ENCODE measurements at regions not wholly inside any gene's neighbourhood (a gene's known extent, or its start where the extent isn't known, plus 50 kb on each side); places are given as distances from the start of the nearest gene placed in this dataset.

DNA sequence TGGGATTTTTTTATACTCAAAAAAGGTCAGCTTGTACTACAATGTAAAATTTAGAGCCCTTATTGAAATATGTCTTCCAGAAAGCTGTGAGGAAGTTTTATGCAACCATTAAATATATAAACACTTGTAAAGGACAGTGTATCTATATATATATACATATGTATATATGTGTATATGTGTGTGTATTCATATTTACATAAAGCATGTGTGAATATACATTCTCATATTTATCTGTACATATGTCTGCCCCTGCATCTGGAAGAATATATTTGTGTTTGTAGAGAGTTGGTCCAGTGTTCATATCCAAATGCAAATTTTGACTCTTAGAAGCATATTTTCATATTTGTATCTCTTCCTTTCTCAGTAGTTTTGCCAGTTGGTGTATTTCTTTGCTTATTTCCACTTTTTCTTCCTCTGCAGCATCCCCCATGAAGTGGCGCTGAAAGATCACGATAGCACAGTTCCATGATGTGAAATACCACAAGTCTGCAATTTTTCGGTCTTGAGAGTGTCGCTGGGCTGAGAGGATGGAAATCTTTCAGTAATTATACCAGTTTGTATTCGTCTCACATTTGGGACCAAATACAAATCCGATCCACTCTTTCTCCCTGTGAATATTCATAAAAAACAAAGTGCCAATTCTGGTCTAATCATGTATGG, 311.7 kb upstream of the DPH6 start:
- no peak for DNase-seq (ENCODE audit: low spot score)

DNA sequence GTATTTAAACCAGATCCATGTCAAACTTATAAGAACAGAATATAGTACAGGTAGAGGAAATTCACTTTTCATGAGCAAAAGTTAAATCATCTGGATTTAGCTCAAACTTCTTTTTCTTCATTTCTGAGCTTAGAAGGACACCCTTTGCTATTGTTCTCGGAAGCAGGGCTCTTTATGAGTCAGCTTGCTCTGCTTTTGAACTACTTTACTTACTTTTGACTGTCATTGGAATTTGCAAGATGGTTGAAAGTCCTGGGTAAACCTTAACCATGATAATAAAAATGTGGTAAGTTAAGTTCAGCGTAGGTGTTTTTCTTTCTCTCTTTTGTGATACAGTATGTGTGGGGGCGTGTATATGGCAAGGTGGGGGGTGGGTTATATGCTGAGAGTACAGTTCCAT, 312.7 kb upstream of the DPH6 start:
- no peak for DNase-seq (ENCODE audit: low spot score)

DNA sequence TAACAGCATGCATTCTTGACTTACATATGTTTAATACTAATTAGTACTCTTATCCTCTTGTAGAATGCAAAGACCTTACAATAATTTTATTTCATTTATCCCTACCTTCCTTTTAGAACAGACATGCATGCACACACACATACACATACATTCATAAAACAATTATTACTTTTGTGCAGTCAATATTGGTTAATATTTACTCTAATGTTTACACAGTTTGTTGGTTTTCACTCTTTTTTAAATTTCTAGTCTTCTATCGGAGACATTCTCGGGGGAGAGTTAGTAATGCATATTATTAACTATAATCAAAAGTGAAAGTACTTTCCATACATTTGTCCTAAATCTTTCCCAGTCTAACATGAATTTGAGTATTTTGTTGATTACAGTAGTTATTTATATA, 317.7 kb upstream of the DPH6 start:
- DNase-seq (ENCODE audit: low spot score), result no peak

DNA sequence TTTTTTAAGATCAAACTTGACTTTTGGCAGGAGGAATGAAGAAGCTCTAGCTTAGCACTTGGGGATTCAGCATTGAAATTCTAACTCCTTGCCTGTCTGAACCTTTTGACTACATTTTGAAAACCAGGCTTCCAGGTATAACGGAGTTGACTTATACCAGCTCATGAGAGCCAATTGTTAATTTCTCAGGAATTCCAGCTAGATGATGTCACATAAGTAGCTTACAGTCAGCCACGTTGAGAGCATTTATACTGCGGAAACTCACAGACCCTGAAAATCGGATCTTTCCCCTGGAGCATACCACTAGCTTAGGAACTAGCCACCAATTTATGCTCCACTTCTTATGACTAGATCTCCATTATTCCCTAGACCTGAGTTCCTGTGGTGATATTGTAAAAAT, 321.4 kb upstream of the DPH6 start:
- no peak for DNase-seq (ENCODE audit: low spot score)

DNA sequence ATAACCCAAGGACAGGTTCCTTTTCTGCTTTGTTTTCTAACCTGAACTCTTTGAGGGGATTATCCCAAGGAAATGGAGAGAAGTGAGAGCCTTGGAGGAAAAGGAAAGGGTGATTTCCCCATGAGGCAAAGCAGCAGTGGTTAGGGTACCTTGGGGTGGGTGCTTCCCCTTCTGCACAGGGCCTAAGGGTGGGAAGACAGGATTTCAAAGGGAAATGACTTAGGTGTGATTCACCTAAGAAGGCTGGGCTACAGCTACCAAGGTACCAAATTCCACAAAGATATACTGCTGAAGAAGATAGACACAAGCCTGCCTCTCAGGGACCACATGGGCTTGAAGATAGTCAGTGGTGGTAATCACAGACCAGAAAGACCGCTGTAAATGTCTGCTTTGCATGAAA, 325.3 kb upstream of the DPH6 start:
- DNase-seq (ENCODE audit: low spot score), result no peak

DNA sequence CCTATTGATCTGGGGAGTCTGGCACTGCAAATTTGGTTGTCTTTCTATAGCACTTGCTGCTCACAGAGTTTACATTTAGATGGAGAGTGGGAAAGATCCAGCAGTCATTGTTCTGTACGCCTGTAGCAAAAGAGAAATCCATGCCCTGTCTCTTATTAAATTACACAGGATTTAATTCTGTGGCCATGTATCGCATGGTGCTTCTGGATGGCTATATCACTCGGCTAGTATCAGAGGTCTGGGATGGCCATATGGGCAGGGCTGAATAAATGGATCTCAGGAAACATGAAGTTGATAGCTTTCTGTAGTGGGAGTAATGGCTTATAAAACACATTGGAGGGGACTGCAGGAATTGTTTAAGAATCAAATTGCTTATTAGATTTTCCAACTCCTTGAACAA, 325.8 kb upstream of the DPH6 start:
- no peak for DNase-seq (ENCODE audit: low spot score)

DNA sequence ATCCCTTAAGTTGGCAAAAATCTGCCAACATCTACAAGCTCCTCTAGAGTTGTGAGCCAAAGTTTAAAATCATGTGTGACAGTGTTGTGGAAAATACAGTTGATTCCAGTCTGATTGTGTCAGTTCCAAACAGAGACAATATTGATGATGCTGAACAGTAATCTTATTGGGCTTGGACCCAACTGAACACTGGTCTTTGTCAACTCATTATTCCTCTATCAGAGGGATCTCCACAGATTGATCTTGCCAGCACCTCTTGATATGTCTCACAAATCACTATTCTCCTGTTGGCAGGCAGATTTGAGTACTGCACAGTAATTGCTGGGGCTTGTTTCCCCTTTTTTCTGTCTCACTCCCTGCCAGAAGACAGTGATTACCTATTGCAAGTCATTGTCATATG, 326.6 kb upstream of the DPH6 start:
- no peak for DNase-seq (ENCODE audit: low spot score)

DNA sequence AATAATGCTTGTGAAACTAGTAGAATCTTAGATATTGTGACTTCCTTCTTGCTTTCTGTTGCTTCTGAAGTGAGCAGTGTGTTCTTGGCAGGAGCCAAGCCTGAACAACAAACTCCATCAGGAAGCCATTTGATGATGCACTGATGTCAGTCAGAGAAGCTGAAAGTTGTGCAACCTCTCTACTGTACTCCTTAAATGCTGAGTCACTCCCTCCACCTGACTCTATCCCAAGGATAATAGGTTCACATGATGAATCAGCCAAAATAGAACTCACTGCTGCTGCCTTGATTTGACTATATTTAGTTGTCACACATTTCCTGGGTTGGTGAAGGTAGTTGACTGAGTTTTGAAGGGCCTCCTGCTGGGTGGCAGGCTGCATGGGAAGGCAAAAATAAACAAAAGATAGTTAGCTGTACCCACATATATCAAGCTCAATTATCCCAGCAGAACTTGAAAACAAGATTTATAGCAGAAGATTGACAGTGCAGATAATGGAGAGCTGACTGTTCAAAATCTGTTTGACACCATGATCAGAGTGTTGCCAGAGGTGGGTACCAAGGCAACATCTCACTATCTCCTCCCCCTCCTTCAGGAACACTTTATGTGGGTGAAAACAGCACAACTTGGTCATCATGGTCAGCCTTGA, 328.4 kb upstream of the DPH6 start:
- DNase-seq (ENCODE audit: low spot score), result no peak

DNA sequence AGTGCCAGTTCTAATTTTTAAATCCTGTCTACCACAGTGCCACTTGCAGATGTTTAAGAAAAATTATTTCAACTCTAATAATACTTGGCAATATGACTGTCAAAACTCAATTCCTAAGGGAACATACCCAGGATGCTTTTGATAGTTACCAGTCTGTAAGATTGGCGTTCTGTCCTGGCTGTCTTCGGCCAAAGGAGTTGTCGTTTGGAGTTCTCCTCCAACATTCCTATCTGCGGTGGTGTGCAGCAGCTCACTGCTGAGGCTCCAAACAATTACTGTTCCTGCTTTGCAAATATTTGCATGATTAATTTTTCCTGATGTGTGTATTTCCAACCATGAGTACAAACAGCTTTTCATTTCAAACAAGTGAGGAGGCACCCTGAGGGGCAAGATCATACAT, 330.8 kb upstream of the DPH6 start:
- DNase-seq (ENCODE audit: low spot score), result no peak

DNA sequence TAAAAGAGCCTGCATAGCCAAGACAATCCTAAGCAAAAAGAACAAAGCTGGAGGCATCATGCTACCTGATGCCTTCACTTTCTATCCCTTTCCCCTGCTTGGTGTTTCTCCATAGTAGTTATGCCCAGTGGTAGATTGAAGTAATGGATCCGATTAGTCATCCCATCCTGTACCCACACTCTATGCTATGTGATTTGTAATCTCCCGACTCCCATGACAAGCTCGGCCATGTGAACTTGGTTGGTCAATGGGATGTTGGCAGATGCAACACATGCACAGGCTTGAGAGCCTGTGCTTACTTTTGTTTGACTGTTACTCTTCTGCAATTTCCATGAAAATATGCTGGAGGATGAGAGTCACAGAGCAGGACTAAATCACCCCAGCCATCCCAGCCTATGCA, 334.9 kb upstream of the DPH6 start:
- no peak for DNase-seq (ENCODE audit: low spot score)

DNA sequence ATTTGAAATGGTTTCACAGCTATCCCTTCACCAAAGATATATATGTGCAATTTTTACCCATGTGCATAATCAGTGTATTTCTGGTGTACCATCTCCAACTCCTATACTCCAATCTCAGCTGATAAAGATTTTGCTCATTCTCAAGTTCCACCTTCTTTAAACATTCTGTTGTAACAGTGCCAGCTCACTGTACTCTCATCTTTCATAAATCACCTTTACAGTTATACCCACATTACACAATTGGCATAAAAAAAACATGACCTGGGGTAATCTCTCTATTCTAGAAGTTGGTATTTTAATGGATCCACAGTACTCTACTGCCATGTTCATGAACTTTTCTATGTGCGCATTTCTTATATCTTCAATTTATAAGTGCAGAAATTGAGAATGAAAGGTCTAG, 339.9 kb upstream of the DPH6 start:
- DNase-seq (ENCODE audit: low spot score), result no peak

DNA sequence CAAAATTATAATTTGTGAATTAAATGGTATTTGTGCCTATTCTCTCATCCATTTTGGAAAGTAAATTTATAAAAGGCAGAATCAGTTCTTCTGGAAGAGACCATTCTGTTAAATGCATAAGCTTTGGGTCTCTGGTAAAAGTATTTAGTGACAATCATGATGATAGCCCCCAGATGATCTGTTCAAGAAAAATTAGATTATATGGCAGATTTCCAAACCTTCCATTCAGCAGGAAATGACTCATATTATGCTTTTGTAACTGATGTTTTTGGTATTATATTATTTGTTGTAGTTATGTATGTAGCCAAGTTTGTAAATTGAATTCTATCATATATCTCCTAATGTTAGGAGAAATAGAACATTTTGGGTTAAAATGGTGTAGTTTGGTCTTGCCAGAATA, 340.8 kb upstream of the DPH6 start:
- DNase-seq (ENCODE audit: low spot score), result no peak

DNA sequence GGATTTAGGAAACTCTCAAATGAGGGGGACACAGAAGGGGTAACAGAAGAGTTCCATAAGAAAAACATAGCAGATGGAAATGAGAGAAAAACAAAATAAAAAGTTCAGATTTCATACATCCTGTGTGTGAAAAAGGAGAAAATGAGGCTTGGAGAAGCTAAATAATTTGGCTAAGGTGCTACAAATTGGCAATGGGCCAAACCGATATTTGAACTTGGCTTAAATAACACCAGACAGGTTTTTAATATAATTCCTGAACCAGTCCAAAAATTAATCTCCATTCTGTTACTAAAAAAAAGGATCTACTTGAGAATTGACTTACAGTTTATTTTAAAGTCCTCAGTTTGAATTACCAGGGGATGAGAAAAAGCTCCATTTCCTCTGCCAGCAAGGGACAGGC, 342.9 kb upstream of the DPH6 start:
- no peak for DNase-seq (ENCODE audit: low spot score)

DNA sequence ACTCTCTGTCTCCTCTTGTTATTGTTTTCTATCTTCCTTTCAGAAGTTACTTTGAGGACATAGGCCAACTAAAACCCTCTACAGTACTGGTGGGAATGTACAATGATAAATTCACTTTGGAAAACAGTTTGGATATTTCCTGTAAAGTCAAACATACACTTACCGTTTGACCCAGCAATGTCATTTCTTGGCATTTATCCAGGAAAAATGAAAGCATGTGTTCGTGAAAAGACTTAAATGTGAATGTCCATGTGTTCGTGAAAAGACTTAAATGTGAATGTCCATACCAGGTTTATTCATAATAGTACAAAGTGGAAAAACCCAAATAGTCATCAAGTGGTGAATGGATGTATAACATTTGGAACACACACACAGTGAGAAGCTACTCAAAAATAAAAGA, 361.5 kb upstream of the DPH6 start:
- DNase-seq (ENCODE audit: low spot score), result no peak

DNA sequence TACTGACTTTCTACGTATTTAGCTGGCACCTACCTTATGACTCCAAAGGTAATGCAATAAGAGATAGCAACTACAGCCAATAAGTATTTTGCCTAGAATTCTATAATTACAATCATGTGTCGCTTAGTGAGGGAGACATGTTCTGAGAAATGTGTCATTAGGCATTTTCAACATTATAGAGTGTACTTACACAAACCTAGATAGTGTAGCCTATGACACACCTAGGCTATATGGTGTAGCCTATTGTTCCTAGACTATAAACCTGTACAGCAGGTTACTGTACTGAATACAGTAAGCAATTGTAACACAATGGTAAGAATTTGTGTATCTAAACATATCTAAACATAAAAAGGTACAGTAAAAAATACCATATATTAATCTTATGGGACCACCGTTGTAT, 363.4 kb upstream of the DPH6 start:
- no peak for DNase-seq (ENCODE audit: low spot score)

DNA sequence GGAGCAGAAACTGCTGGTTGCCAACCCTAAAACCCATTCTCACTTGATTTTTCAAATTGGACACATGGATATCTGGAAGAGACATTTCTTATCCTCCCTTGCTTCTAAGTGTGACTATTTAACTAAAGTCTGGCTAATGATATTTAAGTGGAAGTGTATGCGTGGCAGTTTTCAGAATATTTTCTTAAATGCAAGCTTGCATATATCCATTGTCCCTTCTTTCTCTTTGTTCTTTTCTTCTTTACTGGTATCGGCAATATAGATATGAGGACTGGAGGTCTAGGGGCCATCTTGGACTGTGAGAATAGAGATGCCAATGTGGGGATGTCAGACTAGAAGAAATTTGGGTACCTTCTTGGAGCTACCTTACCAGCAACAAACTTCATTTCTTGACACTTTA, 364.3 kb upstream of the DPH6 start:
- DNase-seq (ENCODE audit: low spot score), result no peak

DNA sequence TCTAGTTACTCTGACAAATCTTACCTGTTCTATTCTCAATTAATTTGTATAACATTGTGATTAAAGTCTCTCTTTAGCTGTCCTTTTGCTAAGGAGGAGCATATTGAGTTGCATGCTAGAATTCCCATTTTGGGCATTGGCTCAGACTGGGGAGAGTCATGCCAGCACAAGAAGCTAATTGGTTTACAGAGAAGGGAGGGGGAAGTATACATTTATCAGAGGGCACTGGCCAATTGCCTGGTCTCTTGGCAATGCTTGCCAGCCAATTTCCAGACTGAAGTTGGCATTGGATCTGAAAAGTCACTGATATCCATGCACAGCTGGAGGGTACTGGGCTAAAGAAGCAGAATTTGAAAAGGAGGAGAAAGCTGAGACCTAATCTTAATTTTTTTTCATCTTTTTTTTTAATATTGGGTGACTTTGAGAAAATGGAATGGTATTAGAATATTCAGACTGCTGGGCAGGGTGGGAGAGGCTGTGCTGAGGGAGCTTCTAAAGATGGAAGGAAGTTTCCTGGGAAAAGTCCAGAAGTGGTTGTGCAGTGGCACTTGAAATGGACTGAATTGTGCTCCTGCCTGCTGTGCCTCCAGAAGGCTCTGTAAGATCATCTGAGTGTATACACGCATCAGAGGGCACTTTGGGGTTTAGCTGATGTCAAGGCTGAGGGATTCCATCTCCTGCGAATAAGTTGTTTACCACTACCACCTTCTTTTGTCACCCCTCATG, 365.2 kb upstream of the DPH6 start:
- no peak for DNase-seq (ENCODE audit: low spot score)

DNA sequence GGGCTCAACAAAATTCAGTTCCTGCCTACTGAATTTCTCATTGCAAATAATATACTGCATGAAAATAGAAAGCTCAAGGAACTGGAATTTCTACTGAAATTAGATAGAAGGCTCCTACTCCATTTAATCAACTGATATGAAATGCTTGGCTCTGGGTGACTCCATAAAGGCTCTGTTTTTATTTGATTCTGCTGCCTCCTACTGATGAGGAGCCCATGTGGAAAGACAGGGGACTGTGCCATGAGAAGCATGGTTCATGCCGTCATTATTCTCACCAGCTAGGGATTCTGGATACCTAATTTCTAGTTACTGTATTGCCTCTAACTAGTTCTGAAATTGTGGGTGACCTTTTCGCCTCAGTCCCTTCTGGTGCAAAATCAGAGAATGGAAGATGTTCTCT, 366.2 kb upstream of the DPH6 start:
- DNase-seq (ENCODE audit: low spot score), result no peak

DNA sequence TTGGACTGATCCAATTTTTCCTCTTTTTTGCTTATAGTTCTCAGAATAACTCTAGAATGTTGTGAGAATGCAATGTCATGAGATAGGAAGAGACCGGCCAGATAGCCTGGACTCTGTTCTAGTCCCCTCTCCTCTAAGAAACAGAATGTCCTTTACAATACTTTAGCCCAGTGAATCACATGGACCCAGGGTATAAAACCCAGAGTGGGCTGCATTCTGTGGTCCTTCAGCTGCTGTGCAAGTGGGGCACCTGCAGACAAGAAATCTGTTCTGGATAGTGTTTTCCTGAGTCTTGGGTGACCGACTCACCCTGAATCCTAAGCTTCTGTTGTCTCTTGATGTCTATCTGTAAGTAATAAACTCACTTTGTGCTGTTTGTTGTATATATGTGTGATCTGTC, 368.6 kb upstream of the DPH6 start:
- DNase-seq (ENCODE audit: low spot score), result no peak

DNA sequence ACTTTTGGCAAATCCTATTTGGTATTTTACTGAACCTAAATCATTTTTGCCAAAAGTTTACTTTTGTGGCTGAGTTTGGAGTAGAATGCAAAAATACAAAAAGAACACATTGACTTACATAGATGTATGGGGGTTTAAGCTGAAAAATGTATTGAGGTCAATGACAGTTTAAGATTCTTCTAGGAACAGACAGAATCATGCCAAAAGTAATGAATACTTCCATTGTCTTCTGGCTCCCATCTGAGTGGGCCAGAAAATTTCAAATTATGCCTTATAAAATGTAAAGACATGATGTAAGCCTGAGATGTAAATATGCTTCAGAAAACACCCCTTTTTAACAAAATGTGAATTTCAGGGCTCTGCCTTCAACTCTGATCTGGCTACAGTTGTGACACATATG, 375.1 kb upstream of the DPH6 start:
- DNase-seq (ENCODE audit: low spot score), result no peak

DNA sequence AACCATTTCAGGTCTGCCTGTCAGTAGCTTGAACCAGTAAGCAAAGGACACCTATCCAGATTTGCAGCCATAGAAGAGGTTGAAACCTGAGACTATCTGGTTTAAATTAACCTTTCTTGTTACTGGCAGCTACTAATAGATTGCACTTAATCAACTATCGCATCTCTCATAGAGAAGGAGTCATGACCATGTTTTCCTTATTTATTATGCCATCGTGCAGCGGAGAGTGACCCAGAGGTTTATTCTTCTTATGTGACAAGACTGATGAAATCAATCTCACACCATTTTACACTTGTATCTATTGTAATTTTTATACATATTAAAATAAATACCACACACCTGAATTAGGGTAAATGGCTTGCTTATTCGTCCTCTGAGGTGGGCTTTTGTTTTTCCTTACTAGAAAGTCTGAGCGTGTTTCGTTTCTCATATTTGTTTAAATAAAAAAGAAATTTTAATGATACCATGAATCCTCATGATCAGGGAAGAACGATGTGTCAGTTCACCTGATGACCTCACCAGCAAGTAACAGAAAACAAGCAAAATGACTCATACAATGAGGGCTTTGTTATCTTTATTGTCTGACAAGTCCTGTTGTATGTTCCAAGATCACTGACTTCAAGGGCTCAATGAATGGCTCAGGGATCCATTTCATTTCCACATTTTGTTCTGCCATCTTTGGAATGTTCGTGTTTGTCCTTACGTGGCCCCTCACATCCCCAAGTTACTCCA, 379.5 kb upstream of the DPH6 start:
- DNase-seq (ENCODE audit: low spot score), result no peak

DNA sequence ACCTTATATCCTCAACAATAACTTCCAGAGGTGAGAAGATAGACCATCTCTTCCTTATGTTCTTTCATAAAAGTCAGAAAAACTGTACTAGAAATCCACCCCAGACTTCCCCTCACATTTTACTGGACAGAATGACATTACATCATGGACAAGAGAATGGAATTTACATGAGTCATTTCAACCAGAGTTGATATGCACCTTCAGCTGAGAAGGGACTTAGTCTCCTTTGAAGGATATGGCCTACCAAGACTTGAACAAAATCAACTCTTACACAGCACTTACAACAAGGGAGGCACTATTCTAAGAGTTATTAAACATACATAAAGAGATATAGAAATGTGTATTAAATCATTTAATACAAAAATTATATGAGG, 380.0 kb upstream of the DPH6 start:
- DNase-seq (ENCODE audit: low spot score), result no peak

DNA sequence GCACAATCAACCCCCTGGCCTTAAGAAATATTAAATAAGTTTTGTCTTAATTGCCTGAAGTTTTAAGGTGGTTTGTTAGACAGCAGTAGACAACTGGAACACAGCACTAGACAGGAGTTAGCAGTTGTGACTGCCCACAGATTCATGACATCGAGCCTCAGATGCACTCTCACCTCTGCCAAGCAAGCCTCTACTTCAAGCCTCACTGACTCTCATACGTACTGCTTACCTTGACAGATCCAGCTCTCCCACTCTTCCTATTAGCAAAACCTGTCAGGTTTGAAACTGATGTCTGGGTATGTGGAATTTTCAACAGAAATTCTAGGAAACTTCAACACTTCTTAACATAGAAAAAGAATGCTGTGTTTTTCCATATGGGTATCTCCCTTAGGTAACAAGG, 382.9 kb upstream of the DPH6 start:
- no peak for DNase-seq (ENCODE audit: low spot score)
